Astrocyte of the spinal cord (primary cell): ENCODE measurements at regions not wholly inside any gene's neighbourhood (a gene's known extent, or its start where the extent isn't known, plus 50 kb on each side); places are given as distances from the start of the nearest gene placed in this dataset.

Source experiments
- DNase-seq: peaks from one replicate; pipeline ENCODE4 v3.0.0; 2011; ENCODE audit warnings: low read depth, low spot score
- H3K4me3 ChIP-seq: 2 replicates; pipeline ENCODE4 v1.5.1; 2011; ENCODE audit warnings: low read depth, mild to moderate bottlenecking, low read length, moderate library complexity
- CTCF ChIP-seq: IDR thresholded peaks from 2 replicates; pipeline ENCODE4 v1.5.1; 2012; ENCODE audit warnings: low read depth, mild to moderate bottlenecking, low read length, inconsistent platforms
- in situ Hi-C: cut with HindIII; loops from 2 replicates; pipeline ENCODE4 v1.10.0; 2017; ENCODE audit warnings: low sequenced_read_pairs

DNA sequence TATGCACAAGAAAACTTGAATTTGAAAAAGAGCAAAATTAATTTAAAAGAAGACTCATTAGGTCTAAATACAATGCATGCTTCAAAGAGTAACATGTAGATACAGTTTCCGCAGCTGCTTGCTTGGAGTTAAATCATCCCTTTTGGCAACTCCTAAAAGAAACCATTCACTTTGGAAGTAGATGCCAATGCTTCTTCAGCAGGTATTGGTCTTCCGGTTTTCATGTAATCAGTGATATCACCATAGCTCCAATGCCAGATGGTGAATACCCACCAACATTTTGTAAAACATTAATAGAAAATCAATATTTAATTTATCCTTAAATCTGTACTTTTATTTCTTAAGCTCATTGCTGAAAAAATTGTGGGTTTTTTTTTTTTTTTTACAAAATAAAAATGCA lies 381.1 kb upstream of the PHF14 start:
- no peak for DNase-seq
- in situ Hi-C loops, result no loop called here
- H3K4me3 ChIP-seq, result no peak overlapping the region
- TF ChIP-seq CTCF, result no peak

DNA sequence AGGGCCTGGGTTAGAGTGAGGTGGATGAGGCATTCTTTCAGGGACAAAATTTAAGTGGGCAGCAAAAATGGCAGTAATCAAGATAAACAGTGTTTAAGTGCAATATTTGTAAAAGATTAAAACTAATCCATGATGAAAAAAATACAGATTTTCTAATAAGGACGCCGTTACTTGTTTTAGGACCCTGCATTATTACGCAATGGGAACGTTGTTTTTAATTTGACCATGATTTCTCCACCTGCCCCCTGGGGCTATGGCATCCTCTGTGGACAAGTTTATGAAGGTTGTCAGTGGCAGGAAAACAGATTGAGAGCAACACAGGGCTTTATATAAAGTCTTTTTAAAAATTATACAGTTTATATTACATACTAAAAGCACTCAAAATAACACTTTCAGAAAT lies 380.6 kb upstream of the PHF14 start:
- DNase-seq, result no peak
- no peak overlapping the region for H3K4me3 ChIP-seq
- no peak for TF ChIP-seq CTCF
- in situ Hi-C loops, result no loop called here

DNA sequence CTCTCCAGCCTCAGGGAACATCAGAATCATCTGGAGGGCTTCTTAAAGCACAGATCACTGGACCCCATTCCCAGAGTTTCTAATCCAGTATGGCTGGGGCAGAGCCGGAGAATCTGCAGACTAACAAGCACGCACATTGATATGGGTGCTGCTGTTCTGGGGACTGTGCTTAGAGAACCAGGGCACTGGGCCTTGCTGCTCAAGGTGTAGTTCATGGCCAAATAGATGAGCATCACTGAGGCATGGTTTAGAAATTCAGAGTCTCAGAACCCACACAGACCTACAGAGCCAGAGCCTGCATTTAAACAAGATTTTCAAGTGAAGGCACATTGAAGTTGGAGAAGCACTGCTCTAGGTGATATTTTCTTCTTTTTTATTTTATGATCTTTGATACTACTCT lies 376.8 kb upstream of the PHF14 start:
- no peak overlapping the region for H3K4me3 ChIP-seq
- DNase-seq, result no peak
- in situ Hi-C loops, result no loop called here
- no peak for TF ChIP-seq CTCF

GRCh38 chr7:10604128-10604527 lies 369.5 kb upstream of the PHF14 start:
- H3K4me3 ChIP-seq, result no peak overlapping the region
- in situ Hi-C loops, result no loop called here
- DNase-seq, result no peak
- TF ChIP-seq CTCF, result no peak

- TF ChIP-seq CTCF, result no peak
- no peak for DNase-seq
- no peak overlapping the region for H3K4me3 ChIP-seq
- in situ Hi-C loops, result no loop called here
Observed at GRCh38 chr7:10612950-10613349, 360.7 kb upstream of the PHF14 start.

DNA sequence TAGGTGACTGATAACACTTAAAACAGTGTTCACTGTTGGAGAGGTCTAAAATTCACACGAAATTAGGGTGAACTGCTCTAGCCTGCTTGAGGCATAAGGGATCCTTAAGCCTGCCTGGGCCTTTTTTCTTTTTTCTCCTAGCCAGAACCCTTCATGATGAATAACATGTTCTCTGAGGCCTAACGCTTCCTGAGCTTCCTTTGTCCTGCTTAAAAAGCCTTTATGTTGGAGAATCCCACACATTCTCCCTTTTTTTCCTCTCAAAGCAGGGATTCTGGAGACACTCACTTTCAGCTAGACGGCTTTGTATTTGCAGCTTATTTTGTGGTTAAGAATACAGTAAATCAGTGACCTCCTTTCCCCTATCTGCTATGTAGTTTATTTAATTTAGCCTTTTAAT lies 354.7 kb upstream of the PHF14 start:
- DNase-seq, result no peak
- in situ Hi-C loops, result no loop called here
- H3K4me3 ChIP-seq, result no peak overlapping the region
- TF ChIP-seq CTCF, result no peak

DNA sequence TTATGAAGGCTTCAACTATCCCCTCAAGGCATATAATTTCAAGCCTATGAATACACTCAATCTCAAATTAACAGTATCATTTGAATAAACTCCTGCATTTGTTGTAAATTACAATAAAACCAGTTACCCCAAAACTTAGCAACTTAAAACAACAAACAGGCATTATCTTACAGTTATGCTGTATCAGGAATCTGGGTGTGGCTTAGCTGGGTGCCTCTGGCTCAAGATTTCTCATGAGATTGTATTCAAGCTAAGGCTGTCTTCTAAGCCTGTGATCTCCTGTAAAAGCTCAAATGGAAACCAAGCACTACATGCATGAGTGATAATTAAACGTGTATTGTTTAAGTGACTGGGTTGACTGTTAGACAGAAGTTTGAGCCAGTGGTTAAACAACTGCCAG lies 341.0 kb upstream of the PHF14 start:
- in situ Hi-C loops, result no loop called here
- DNase-seq, result no peak
- no peak overlapping the region for H3K4me3 ChIP-seq
- no peak for TF ChIP-seq CTCF
